Heart right ventricle (tissue), 16 donors: ENCODE measurements at regions not wholly inside any gene's neighbourhood (a gene's known extent, or its start where the extent isn't known, plus 50 kb on each side); places are given as distances from the start of the nearest gene placed in this dataset.

Source experiments
- ATAC-seq, 8 donors: fragments of 200-7000 bp; cut with Tn5 transposase; one replicate each; pipeline ENCODE4 v1.9.1; 2020; ENCODE audit warnings: mild to moderate bottlenecking in 8 of 8, moderate library complexity in 8 of 8, moderate number of reproducible peaks in 1 of 8
- DNase-seq, 2 donors: peaks; one replicate each; pipeline ENCODE4 v3.0.0-alpha.2; 2020
- H3K27ac ChIP-seq, 10 donors: fragments of 200-600 bp; sonication (generic) in 2 of 10; one replicate each; pipeline versions ENCODE4 v1.5.0 to v1.8.0; 2020 to 2022; ENCODE audit warnings: mild to moderate bottlenecking in 3 of 10
- H3K27me3 ChIP-seq, 7 donors: fragments of 200-600 bp; one replicate each; pipeline ENCODE4 v1.8.0; 2021 to 2022; ENCODE audit warnings: mild to moderate bottlenecking in 2 of 7
- H3K36me3 ChIP-seq, 9 donors: fragments of 200-600 bp; sonication (generic) in 1 of 9; one replicate each; pipeline versions ENCODE4 v1.5.0 to v1.8.0; 2020 to 2022; ENCODE audit warnings: mild to moderate bottlenecking in 2 of 9
- H3K4me1 ChIP-seq, 9 donors: fragments of 200-600 bp; sonication (generic) in 1 of 9; one replicate each; pipeline versions ENCODE4 v1.5.0 to v1.8.0; 2020 to 2022; ENCODE audit warnings: mild to moderate bottlenecking in 4 of 9
- H3K4me3 ChIP-seq, 10 donors: fragments of 200-600 bp; sonication (generic) in 2 of 10; one replicate each; pipeline versions ENCODE4 v1.5.0 to v1.8.0; 2020 to 2022; ENCODE audit warnings: mild to moderate bottlenecking in 7 of 10, moderate library complexity in 2 of 10
- H3K9me3 ChIP-seq, 11 donors: fragments of 200-600 bp in 10 of 11; sonication (generic) in 2 of 11; one replicate each; pipeline versions ENCODE4 v1.5.0 to v1.8.0; 2013 to 2022; ENCODE audit warnings: mild to moderate bottlenecking in 2 of 11, control low read depth in 1 of 11, moderate library complexity in 1 of 11
- WGBS, 2 donors: extraction: QIAGEN DNeasy Blood & Tissue Kit; methylation state at CpG; one replicate each; pipeline ENCODE4 v1.1.7; 2013; ENCODE audit warnings: inconsistent platforms in 1 of 2; 5-methylcytosine and 5-hydroxymethylcytosine counted together
- intact Hi-C, 10 donors: fragments of 100-400 bp; cut with DNase I; formaldehyde crosslinking; loops; one replicate each; pipeline versions ENCODE4 v1.11.1 to v1.14.2; 2022
- TF ChIP-seq, protein P1 (sequence below), 9 donors: fragments of 200-600 bp; sonication (generic) in 2 of 9; IDR thresholded peaks; one replicate each; pipeline versions ENCODE4 v1.5.0 to v1.8.0; 2021 to 2022; ENCODE audit warnings: antibody characterized with exemption in 9 of 9, mild to moderate bottlenecking in 5 of 9, moderate library complexity in 1 of 9
- donor health status: Arrhythmogenic right ventricular cardiomyopathy.
- donor health status: ischemic (EF 13 %, LVEDD 7.1; RV severe dilation, severe dysfunction).
- donor health status: healthy with polysubstance abuse.
- donor health status: DM: no; HTN: yes; CAD: no.
- donor health status: DM: no; HTN: no; CAD: no.
- donor health status: ischemic (EF 25% LVEDD 6.9; RV normal size, moderate dysfunction).
- donor health status: ischemic (EF 25% LVEDD 5.7; RV mildly dilated, moderate dysfunction).
- donor health status: healthy.
- donor health status: DM: yes; HTN: yes; CAD: no.
- donor health status: Ischemic cardiomyopathy.
- donor health status: ischemic (EF 35%, LVEDD 5.7; RV mildly dilated, moderate dysfunction).
- donor health status: nonischemic (EF 11% LVEDD 7.7; RV severe dilation, severe dysfunction).
- donor health status: DM: yes; HTN: yes; CAD: no.
- donor health status: PGD.
- donor health status: ischemic (EF 29% LVEDD 5.4; RV normal size, mild dysfunction).
- donor health status: nonischemic (EF 23%, LVEDD 6.1; RV moderate dilation, normal function).

DNA sequence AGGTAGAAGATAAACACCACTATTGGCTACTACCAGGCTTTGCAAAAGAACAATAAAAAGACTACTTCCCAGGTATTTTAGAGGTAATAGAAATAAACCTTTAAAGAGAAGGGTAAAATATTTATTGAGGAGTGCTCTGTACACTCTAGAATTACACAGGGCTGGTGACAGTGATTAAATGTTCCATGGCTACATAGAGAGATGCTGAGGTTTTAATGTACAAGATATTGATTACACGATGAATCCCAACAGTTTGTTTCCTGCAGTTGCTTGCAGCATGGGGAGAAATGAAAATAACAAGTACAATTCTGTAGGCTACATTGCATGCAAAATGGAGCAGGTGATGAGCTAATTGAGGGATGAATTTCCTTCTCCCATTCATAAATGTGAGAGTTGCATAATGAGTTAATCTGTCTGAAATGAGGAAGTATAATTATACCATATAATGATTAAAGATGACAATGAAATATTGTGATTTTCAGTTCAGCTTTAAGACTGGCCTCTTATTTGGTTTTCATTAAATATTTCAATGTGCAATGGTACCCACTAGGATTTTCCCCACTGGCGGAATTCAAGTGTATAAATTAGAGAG lies 266.1 kb downstream of the SOCS6 start:
- no peak for DNase-seq
- 67 to 86% methylated on average over 2 of the region's 2 CpGs for WGBS, 2 donors
- Histone ChIP-seq H3K27me3 (no peaks in the 10 kb centered on the region), H3K4me3 (no peak overlapping the region), H3K4me1 (no peaks in the 10 kb centered on the region), H3K9me3 (no peaks in the 10 kb centered on the region), H3K27ac (no peak overlapping the region), H3K36me3 (no peaks in the 10 kb centered on the region)
- intact Hi-C loops = no loop called here
- ATAC-seq = no peak
- TF ChIP-seq, protein P1, sequence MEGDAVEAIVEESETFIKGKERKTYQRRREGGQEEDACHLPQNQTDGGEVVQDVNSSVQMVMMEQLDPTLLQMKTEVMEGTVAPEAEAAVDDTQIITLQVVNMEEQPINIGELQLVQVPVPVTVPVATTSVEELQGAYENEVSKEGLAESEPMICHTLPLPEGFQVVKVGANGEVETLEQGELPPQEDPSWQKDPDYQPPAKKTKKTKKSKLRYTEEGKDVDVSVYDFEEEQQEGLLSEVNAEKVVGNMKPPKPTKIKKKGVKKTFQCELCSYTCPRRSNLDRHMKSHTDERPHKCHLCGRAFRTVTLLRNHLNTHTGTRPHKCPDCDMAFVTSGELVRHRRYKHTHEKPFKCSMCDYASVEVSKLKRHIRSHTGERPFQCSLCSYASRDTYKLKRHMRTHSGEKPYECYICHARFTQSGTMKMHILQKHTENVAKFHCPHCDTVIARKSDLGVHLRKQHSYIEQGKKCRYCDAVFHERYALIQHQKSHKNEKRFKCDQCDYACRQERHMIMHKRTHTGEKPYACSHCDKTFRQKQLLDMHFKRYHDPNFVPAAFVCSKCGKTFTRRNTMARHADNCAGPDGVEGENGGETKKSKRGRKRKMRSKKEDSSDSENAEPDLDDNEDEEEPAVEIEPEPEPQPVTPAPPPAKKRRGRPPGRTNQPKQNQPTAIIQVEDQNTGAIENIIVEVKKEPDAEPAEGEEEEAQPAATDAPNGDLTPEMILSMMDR (IDR thresholded peaks at IDR 0.05) = no peak

DNA sequence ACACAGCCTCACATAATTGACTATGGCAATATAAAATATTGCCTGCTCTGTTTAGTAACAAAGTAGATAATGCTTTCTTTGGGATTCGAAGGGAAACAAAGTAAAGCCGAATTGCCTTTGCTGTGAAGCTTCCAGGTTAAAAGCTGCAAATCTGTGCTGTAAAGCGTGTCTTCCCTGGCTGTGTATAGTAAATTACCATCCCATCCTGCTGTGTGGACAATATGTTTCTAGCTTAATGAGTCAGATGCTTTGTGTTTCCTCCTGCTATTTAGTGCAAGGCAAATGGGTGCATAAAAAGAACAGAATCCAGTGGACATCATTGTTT lies 265.1 kb downstream of the SOCS6 start:
- Histone ChIP-seq H3K36me3 (no peaks in the 10 kb centered on the region), H3K4me1 (no peaks in the 10 kb centered on the region), H3K27ac (no peak overlapping the region), H3K9me3 (no peaks in the 10 kb centered on the region), H3K27me3 (no peaks in the 10 kb centered on the region), H3K4me3 (no peak overlapping the region)
- ATAC-seq (no peak), DNase-seq (no peak)
- WGBS, 2 donors = 74 to 82% methylated on average over 3 of the region's 3 CpGs
- TF ChIP-seq, protein P1 (IDR thresholded peaks at IDR 0.05) = no peak
- intact Hi-C loops = no loop called here

GRCh38 chr18:70553245-70553935 lies 264.5 kb downstream of the SOCS6 start:
- H3K36me3 ChIP-seq = no peaks in the 10 kb centered on the region
- ATAC-seq (no peak), DNase-seq (no peak)
- intact Hi-C loops = no loop called here
- TF ChIP-seq, protein P1 (IDR thresholded peaks at IDR 0.05) = no peak
- no peaks in the 10 kb centered on the region for H3K9me3 ChIP-seq
- no peak overlapping the region for H3K27ac ChIP-seq
- 77 to 82% methylated on average over 10 of the region's 10 CpGs for WGBS, 2 donors
- H3K4me3 ChIP-seq = no peak overlapping the region
- no peaks in the 10 kb centered on the region for H3K27me3 ChIP-seq
- no peaks in the 10 kb centered on the region for H3K4me1 ChIP-seq

DNA sequence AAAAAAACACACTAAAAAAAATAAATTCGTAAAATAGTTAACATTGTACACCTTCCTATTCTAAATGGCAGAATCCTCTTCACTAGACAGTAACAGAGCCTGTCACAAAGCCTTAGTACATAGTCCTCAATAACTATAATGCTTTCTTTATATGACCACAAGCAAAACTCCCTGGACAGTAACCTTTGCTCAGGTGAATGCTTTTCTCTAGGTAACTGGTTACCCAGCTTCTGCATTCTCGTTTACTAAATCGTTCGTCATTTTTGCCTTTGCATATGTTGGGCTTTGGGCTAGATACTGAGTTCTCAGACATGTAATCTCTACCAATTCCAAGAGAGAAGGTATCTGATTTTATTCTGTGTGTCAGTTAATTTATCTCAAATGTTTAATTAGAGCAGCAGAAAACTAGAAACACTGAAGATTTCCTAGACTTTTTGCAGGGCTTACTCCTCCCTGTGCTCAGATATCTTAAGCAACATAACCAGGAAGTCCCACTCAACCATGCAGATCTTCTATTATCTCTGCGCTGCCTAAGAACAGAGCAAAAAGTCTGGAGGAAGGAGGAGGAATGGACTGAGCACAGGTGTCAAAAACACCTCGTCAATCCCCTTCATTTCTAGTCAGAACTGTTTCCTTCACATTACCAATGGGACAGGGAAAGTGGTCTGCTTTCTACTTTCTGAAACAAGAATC lies 247.7 kb downstream of the SOCS6 start:
- DNase-seq = no peak
- intact Hi-C loops = no loop called here
- Histone ChIP-seq H3K27me3 (no peaks in the 10 kb centered on the region), H3K36me3 (no peaks in the 10 kb centered on the region), H3K9me3 (peaks cover 0 to 5% (median 0%) of the 10 kb centered on the region in 11 donors), H3K4me1 (no peaks in the 10 kb centered on the region), H3K27ac (no peak overlapping the region), H3K4me3 (no peak overlapping the region)
- TF ChIP-seq, protein P1 (IDR thresholded peaks at IDR 0.05) = no peak
- WGBS, 2 donors = 81 to 82% methylated on average over 6 of the region's 6 CpGs
- ATAC-seq = no peak
